ENCODE measurements at regions not wholly inside any gene's neighbourhood (a gene's known extent, or its start where the extent isn't known, plus 50 kb on each side); places are given as distances from the start of the nearest gene placed in this dataset.
"Not testable (repeated sequence)": the region's sequence is repeated elsewhere in the genome, so short reads cannot be mapped to it uniquely, and the experiment has no call there.

GRCh38 chr4:171334549-171334948 is 478.7 kb upstream of the GALNTL6 start:
- DNase-seq, result no peak

- no peak for DNase-seq
Measured at GRCh38 chr4:171308661-171309060, 504.5 kb upstream of the GALNTL6 start.

GRCh38 chr4:171298048-171298718 is 515.0 kb upstream of the GALNTL6 start:
- DNase-seq, result not testable (repeated sequence)

- DNase-seq, result peak; percentile 0
Measured at GRCh38 chr4:171288816-171289432, 524.3 kb upstream of the GALNTL6 start.

- no peak for DNase-seq
Measured at GRCh38 chr4:171281359-171281758, 531.8 kb upstream of the GALNTL6 start.

GRCh38 chr4:171279131-171279530 is 534.1 kb upstream of the GALNTL6 start:
- no peak for DNase-seq

GRCh38 chr4:171266671-171267070 is 546.5 kb upstream of the GALNTL6 start:
- no peak for DNase-seq

- DNase-seq, result no peak
Measured at GRCh38 chr4:171265190-171265818, 547.9 kb upstream of the GALNTL6 start.

- no peak for DNase-seq
Measured at GRCh38 chr4:171256223-171256622, 557.0 kb upstream of the GALNTL6 start.

- no peak for DNase-seq
Measured at GRCh38 chr4:171246948-171247347, 566.3 kb upstream of the GALNTL6 start.

- DNase-seq, result no peak
Measured at GRCh38 chr4:171242831-171243230, 570.4 kb upstream of the GALNTL6 start.

- no peak for DNase-seq
Measured at GRCh38 chr4:171239196-171239595, 574.0 kb upstream of the GALNTL6 start.

- DNase-seq, result no peak
Measured at GRCh38 chr4:171235521-171235920, 577.7 kb upstream of the GALNTL6 start.

GRCh38 chr4:171229354-171229753 is 583.9 kb upstream of the GALNTL6 start:
- DNase-seq, result not testable (repeated sequence)

GRCh38 chr4:171221181-171221580 is 592.0 kb upstream of the GALNTL6 start:
- DNase-seq, result no peak

GRCh38 chr4:171203425-171203824 is 609.8 kb upstream of the GALNTL6 start:
- peak; percentile 88 for DNase-seq

- DNase-seq, result no peak
Measured at GRCh38 chr4:171202908-171203307, 610.3 kb upstream of the GALNTL6 start.

- DNase-seq, result no peak
Measured at GRCh38 chr4:171186700-171187099, 626.5 kb upstream of the GALNTL6 start.

GRCh38 chr4:171181090-171181489 is 632.1 kb upstream of the GALNTL6 start:
- no peak for DNase-seq

- DNase-seq, result no peak
Measured at GRCh38 chr4:171170671-171171070, 642.5 kb upstream of the GALNTL6 start.

- no peak for DNase-seq
Measured at GRCh38 chr4:171169396-171169795, 643.8 kb upstream of the GALNTL6 start.

- no peak for DNase-seq
Measured at GRCh38 chr4:171162478-171162877, 650.7 kb upstream of the GALNTL6 start.

GRCh38 chr4:171157462-171158082 is 655.6 kb upstream of the GALNTL6 start:
- no peak for DNase-seq

GRCh38 chr4:171142639-171143038 is 670.6 kb upstream of the GALNTL6 start:
- DNase-seq, result no peak
